ENCODE measurements at regions not wholly inside any gene's neighbourhood (a gene's known extent, or its start where the extent isn't known, plus 50 kb on each side); places are given as distances from the start of the nearest gene placed in this dataset.

DNA sequence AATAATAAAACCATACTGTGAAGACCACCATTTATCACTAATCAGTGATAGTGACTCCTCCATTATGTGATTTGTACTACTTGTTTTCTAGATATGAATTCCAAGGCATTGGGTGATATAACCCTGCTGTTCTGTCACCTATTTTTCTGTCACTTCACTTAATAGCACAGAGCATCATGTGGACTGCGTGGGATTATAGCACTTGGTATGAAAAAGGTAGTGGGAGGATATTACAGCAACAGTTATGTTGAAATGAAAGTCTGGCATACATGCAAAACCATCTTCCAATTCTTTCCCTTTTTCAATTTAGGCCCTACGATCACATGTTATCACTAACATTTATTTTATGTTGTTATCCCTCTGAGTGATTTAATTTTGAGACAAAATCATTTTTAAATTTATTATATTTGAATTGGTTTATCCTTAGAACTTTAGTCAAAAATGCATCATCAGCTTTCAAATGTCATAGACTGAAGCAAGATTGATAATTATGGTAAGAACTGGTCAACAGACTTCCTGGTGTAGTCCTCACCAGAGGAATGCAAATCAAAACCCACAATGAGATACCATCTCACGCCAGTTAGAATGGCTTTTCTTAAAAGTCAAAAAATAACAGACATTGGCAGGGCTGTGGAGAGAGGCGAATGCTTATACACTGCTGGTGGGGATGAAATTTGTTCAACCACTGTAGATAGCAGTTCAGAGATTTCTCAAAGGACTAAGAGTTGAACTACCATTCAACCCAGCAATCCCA lies 242.6 kb downstream of the IKZF2 start:
- Histone ChIP-seq H3K27ac (peak overlapping the region; percentile 99), H3K4me3 (peak overlapping the region; percentile 63), H3K9me3 (ENCODE audit: low read depth, low read length) (no peaks in the 10 kb centered on the region), H3K9ac (ENCODE audit: insufficient read length) (peak overlapping the region; percentile 64), H3K36me3 (ENCODE audit: insufficient read depth, low read length) (no peaks in the 10 kb centered on the region)
- TF ChIP-seq POLR2AphosphoS5 (IDR thresholded peaks at IDR 0.05; ENCODE audit: borderline replicate concordance, low read depth, low read length) (no peak), FOXP2 (optimal IDR thresholded peaks at IDR 0.05; ENCODE audit: control extremely low read depth, extremely low read length, insufficient read depth) (no peak), EZH2 (IDR thresholded peaks at IDR 0.05) (no peak)
- no peak for DNase-seq (ENCODE audit: low read depth, low spot score)

DNA sequence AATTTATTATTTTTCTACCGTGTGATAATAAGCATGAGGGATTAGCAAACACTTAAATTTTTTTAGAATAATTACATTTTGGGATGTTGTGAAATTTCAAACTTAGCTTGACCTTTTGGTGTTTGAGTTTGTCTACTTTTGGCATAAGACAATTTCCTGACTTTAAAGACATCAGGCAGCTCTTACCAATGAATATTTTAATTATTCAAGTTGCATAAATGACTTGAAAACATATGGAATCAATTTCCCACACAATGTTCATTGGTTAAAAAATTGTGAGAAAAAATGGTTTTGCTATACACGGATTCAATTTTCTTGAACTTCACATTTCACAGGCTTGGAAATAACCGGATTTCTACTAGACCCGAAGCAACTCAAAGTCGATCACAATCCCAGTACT lies 243.4 kb downstream of the IKZF2 start:
- H3K4me3 ChIP-seq = peak overlapping the region; percentile 63
- no peaks in the 10 kb centered on the region for H3K9me3 ChIP-seq (ENCODE audit: low read depth, low read length)
- DNase-seq (ENCODE audit: low read depth, low spot score) = peak; percentile 89
- peak overlapping the region; percentile 99 for H3K27ac ChIP-seq
- peak overlapping the region; percentile 64 for H3K9ac ChIP-seq (ENCODE audit: insufficient read length)
- H3K36me3 ChIP-seq (ENCODE audit: insufficient read depth, low read length) = no peaks in the 10 kb centered on the region
- no peak for TF ChIP-seq FOXP2 (optimal IDR thresholded peaks at IDR 0.05; ENCODE audit: control extremely low read depth, extremely low read length, insufficient read depth)
- peak; percentile 21; the same call in 1 of the 2 replicates for TF ChIP-seq POLR2AphosphoS5 (IDR thresholded peaks at IDR 0.05; ENCODE audit: borderline replicate concordance, low read depth, low read length)

GRCh38 chr2:212906620-212907019 lies 244.8 kb downstream of the IKZF2 start:
- Histone ChIP-seq H3K36me3 (ENCODE audit: insufficient read depth, low read length) (no peaks in the 10 kb centered on the region), H3K9me3 (ENCODE audit: low read depth, low read length) (no peaks in the 10 kb centered on the region), H3K4me3 (no peak overlapping the region), H3K9ac (ENCODE audit: insufficient read length) (no peak overlapping the region), H3K27ac (peak overlapping the region; percentile 99)
- no peak for DNase-seq (ENCODE audit: low read depth, low spot score)
- TF ChIP-seq FOXP2 (optimal IDR thresholded peaks at IDR 0.05; ENCODE audit: control extremely low read depth, extremely low read length, insufficient read depth) (no peak), EZH2 (IDR thresholded peaks at IDR 0.05) (no peak)

- no peak overlapping the region for H3K9ac ChIP-seq (ENCODE audit: insufficient read length)
- no peak for DNase-seq (ENCODE audit: low read depth, low spot score)
- H3K27ac ChIP-seq = peak overlapping the region; percentile 99
- no peaks in the 10 kb centered on the region for H3K36me3 ChIP-seq (ENCODE audit: insufficient read depth, low read length)
- no peak overlapping the region for H3K4me3 ChIP-seq
- H3K9me3 ChIP-seq (ENCODE audit: low read depth, low read length) = no peaks in the 10 kb centered on the region
- TF ChIP-seq EZH2 (IDR thresholded peaks at IDR 0.05) (no peak), POLR2AphosphoS5 (IDR thresholded peaks at IDR 0.05; ENCODE audit: borderline replicate concordance, low read depth, low read length) (no peak), FOXP2 (optimal IDR thresholded peaks at IDR 0.05; ENCODE audit: control extremely low read depth, extremely low read length, insufficient read depth) (no peak)
These were observed 245.7 kb downstream of the IKZF2 start for GRCh38 chr2:212905640-212906201.

DNA sequence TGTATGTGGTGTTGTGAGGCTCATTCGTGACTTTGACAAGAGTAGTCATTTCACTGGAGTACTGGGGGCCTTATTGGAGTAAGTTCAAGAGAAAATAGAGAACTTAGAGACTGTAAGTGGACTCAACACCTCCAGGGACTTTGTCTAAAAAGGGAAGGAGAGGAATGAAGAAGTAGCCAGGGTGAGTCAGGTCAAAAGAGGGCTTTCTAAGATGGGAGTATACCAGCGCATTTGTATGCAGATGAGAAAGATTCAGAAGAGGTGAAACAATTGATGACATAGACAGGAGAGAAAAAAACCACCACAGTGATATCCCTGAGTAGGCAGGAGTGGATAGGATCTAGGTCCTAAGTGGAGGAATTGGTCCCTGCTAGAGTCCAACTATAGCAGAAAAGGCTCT lies 246.8 kb downstream of the IKZF2 start:
- no peak overlapping the region for H3K4me3 ChIP-seq
- TF ChIP-seq FOXP2 (optimal IDR thresholded peaks at IDR 0.05; ENCODE audit: control extremely low read depth, extremely low read length, insufficient read depth) (no peak), EZH2 (IDR thresholded peaks at IDR 0.05) (no peak), POLR2AphosphoS5 (IDR thresholded peaks at IDR 0.05; ENCODE audit: borderline replicate concordance, low read depth, low read length) (no peak)
- no peak for DNase-seq (ENCODE audit: low read depth, low spot score)
- no peaks in the 10 kb centered on the region for H3K36me3 ChIP-seq (ENCODE audit: insufficient read depth, low read length)
- H3K9me3 ChIP-seq (ENCODE audit: low read depth, low read length) = no peaks in the 10 kb centered on the region
- H3K27ac ChIP-seq = peak overlapping the region; percentile 99
- no peak overlapping the region for H3K9ac ChIP-seq (ENCODE audit: insufficient read length)

DNA sequence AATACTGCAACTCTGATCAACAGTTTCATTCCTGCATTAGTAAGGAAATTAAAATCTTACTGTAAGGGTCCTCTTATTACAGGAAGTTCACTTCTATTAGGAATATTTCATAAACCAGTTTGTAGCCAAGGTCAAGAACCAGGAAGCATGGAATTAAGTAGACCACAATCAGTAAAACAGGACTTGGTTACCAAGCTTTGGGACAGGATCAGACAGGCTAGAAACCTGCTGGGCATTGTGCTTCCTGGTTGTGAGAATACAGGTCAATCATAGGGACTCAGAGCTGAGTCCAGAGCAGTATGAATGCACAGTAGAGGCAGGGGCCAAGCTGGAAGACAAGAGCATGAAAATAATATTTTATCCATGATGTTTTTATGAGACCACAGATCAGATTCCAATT lies 248.0 kb downstream of the IKZF2 start:
- Histone ChIP-seq H3K27ac (peak overlapping the region; percentile 98), H3K9ac (ENCODE audit: insufficient read length) (peak overlapping the region; percentile 74), H3K36me3 (ENCODE audit: insufficient read depth, low read length) (no peaks in the 10 kb centered on the region), H3K4me3 (peak overlapping the region; percentile 38), H3K9me3 (ENCODE audit: low read depth, low read length) (0 out of 2 replicates have a peak, but pooled peaks cover 2% of the 10 kb centered on the region)
- no peak for DNase-seq (ENCODE audit: low read depth, low spot score)
- no peak for TF ChIP-seq POLR2AphosphoS5 (IDR thresholded peaks at IDR 0.05; ENCODE audit: borderline replicate concordance, low read depth, low read length)
- no peak for TF ChIP-seq EZH2 (IDR thresholded peaks at IDR 0.05)
- TF ChIP-seq FOXP2 (optimal IDR thresholded peaks at IDR 0.05; ENCODE audit: control extremely low read depth, extremely low read length, insufficient read depth) = no peak

GRCh38 chr2:212902421-212902820 lies 249.0 kb downstream of the IKZF2 start:
- peak; percentile 97 for DNase-seq (ENCODE audit: low read depth, low spot score)
- peak overlapping the region; percentile 71 for H3K9ac ChIP-seq (ENCODE audit: insufficient read length)
- 0 out of 2 replicates have a peak, but pooled peaks cover 2% of the 10 kb centered on the region for H3K9me3 ChIP-seq (ENCODE audit: low read depth, low read length)
- peak overlapping the region; percentile 67 for H3K4me3 ChIP-seq
- TF ChIP-seq POLR2AphosphoS5 (IDR thresholded peaks at IDR 0.05; ENCODE audit: borderline replicate concordance, low read depth, low read length) = 0 out of 2 replicates have a peak, but pooled peaks have one; percentile 58
- no peak for TF ChIP-seq EZH2 (IDR thresholded peaks at IDR 0.05)
- TF ChIP-seq FOXP2 (optimal IDR thresholded peaks at IDR 0.05; ENCODE audit: control extremely low read depth, extremely low read length, insufficient read depth) = no peak
- H3K27ac ChIP-seq = peak overlapping the region; percentile 98
- no peaks in the 10 kb centered on the region for H3K36me3 ChIP-seq (ENCODE audit: insufficient read depth, low read length)

GRCh38 chr2:212901604-212902275 lies 249.7 kb downstream of the IKZF2 start:
- peak overlapping the region; percentile 98 for H3K27ac ChIP-seq
- TF ChIP-seq EZH2 (IDR thresholded peaks at IDR 0.05) (no peak), POLR2AphosphoS5 (IDR thresholded peaks at IDR 0.05; ENCODE audit: borderline replicate concordance, low read depth, low read length) (peak; percentile 68; the same call in 1 of the 2 replicates), FOXP2 (optimal IDR thresholded peaks at IDR 0.05; ENCODE audit: control extremely low read depth, extremely low read length, insufficient read depth) (no peak)
- H3K36me3 ChIP-seq (ENCODE audit: insufficient read depth, low read length) = no peaks in the 10 kb centered on the region
- H3K9me3 ChIP-seq (ENCODE audit: low read depth, low read length) = 0 out of 2 replicates have a peak, but pooled peaks cover 2% of the 10 kb centered on the region
- H3K9ac ChIP-seq (ENCODE audit: insufficient read length) = peak overlapping the region; percentile 74
- DNase-seq (ENCODE audit: low read depth, low spot score) = peak; percentile 96
- H3K4me3 ChIP-seq = peak overlapping the region; percentile 67

Measured in SK-N-MC (cell line).